Heart left ventricle (tissue), 13 donors: ENCODE measurements at regions not wholly inside any gene's neighbourhood (a gene's known extent, or its start where the extent isn't known, plus 50 kb on each side); places are given as distances from the start of the nearest gene placed in this dataset.

Experiments used
- POLR2A ChIP-seq, 2 donors: fragments of 450-650 bp; IDR thresholded peaks; one replicate each; pipeline ENCODE4 v1.6.1; 2017; ENCODE audit warnings: antibody characterized with exemption in 2 of 2, mild to moderate bottlenecking in 2 of 2, moderate library complexity in 2 of 2
- TF ChIP-seq, protein P1 (sequence below), 12 donors: fragments of 200-600 bp; sonication (generic) in 4 of 12; IDR thresholded peaks; one replicate each; pipeline versions ENCODE4 v1.5.0 to v1.8.0; 2018 to 2022; ENCODE audit warnings: antibody characterized with exemption in 12 of 12, mild to moderate bottlenecking in 5 of 12
- donor health status: ischemic (EF 13 %, LVEDD 7.1; RV severe dilation, severe dysfunction).
- donor health status: DM: no; HTN: yes; CAD: no.
- donor health status: DM: no; HTN: no; CAD: no.
- donor health status: ischemic (EF 25% LVEDD 6.9; RV normal size, moderate dysfunction).
- donor health status: ischemic (EF 25% LVEDD 5.7; RV mildly dilated, moderate dysfunction).
- donor health status: ischemic (EF 35%, LVEDD 5.7; RV mildly dilated, moderate dysfunction).
- donor health status: nonischemic (EF 11% LVEDD 7.7; RV severe dilation, severe dysfunction).
- donor health status: DM: yes; HTN: yes; CAD: no.
- donor health status: PGD.
- donor health status: ischemic (EF 29% LVEDD 5.4; RV normal size, mild dysfunction).
- donor health status: nonischemic (EF 23%, LVEDD 6.1; RV moderate dilation, normal function).

DNA sequence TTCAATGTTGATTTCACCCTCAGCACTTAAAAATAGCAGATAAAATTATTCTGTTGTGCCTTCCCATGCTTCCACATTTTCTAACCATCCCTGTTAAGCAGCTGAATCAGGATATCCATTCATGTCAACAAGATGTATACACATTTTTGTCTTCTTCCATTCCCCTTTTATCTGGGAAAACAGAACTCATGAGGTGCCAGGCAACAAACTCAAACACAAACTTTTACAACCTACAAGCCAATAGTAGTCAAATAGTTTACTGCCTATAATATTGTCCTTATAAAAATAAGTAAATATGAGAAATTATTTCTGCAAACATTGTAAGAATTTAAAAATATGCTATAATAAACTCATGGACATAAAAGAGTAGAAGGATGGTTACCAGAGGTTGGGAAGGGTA is 1569.8 kb downstream of the REEP3 start:
- TF ChIP-seq, protein P1, sequence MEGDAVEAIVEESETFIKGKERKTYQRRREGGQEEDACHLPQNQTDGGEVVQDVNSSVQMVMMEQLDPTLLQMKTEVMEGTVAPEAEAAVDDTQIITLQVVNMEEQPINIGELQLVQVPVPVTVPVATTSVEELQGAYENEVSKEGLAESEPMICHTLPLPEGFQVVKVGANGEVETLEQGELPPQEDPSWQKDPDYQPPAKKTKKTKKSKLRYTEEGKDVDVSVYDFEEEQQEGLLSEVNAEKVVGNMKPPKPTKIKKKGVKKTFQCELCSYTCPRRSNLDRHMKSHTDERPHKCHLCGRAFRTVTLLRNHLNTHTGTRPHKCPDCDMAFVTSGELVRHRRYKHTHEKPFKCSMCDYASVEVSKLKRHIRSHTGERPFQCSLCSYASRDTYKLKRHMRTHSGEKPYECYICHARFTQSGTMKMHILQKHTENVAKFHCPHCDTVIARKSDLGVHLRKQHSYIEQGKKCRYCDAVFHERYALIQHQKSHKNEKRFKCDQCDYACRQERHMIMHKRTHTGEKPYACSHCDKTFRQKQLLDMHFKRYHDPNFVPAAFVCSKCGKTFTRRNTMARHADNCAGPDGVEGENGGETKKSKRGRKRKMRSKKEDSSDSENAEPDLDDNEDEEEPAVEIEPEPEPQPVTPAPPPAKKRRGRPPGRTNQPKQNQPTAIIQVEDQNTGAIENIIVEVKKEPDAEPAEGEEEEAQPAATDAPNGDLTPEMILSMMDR (IDR thresholded peaks at IDR 0.05), result no peak
- no peak for TF ChIP-seq POLR2A (IDR thresholded peaks at IDR 0.05)
